T-helper 1 cell (primary cell): ENCODE measurements at regions not wholly inside any gene's neighbourhood (a gene's known extent, or its start where the extent isn't known, plus 50 kb on each side); places are given as distances from the start of the nearest gene placed in this dataset.

ENCODE experiments used
- DNase-seq, 5 donors: peaks; one replicate each; pipeline ENCODE4 v3.0.0-alpha.2; 2012 to 2020

DNA sequence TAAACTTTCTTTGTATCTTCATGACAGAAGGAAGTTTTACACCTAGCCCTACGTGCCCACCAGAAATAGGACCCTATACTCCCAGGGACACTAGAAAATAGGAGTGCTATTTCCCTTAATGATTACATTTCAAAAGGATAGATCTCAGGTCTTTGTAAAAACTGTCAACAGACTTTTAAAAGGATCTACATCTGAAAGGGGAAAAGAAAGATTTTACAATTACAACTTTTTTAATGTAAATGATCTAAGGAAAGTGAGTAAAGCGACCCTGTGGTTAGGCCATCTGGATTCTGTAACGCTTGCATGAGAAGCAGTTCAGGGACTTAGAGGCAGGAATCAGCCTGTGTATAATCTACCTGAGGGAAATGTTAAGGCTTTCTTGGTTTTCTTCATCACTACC lies 431.8 kb upstream of the MC4R start:
- DNase-seq: no peak

- no peak for DNase-seq
These were observed 437.4 kb upstream of the MC4R start for GRCh38 chr18:60809937-60810336.

- DNase-seq: no peak
These were observed 440.3 kb upstream of the MC4R start for GRCh38 chr18:60812921-60813320.

DNA sequence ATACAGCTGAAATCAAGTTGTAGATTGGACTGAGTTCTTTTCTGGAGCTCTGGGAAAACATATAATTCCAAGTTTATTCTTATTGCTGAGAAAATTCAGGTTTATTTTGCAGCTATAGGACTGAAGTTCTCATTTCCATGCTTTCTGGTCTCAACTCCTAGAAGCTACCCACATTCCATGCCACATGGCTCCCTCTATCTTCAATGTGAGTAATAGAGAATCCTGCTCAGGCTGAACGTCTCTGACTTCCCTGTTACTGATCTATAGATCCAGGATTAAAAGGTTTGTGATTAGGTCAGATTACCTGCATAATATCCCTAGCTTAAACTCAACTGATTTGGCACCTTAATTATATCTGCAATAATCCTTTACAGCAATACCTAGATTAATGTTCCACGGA lies 453.8 kb upstream of the MC4R start:
- no peak for DNase-seq

DNA sequence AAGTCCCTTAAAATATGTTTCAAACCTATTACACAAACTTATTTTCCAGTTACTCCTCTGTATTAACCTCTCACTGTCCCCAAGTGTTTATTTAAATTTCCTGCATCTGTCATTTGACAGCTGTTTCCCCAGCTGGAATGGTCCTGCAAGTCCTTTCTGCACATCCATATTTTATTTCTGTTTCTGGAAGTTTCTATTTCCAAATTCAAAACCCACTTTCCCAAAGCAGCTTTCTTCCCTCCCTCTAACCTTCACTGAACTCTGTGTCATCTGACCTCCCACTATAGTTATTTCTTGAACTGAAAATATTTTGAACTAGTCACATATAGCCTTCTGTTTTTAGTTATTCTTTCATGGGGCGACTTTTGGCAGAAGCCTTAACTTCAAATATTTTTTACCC lies 459.4 kb upstream of the MC4R start:
- no peak for DNase-seq

- DNase-seq: no peak
These were observed 466.1 kb upstream of the MC4R start for GRCh38 chr18:60838677-60839076.

DNA sequence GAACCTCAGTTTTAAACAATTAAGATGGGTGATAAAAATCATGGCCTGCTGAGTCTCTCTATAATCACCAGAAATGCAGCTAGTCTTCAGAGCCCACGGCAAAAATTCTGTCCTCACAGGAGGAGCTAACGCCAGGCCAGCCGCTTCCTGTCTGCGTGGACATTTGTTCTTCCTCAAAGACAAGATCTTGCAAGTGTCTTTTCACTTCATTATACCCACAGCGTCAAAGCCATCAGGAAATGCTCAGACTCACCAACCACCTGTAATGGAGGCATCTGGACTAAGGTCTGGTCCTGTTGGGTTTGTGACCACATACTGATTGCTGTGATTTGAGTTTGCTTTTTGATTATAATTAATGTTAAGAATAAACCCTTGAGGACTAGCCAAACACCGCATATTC lies 473.8 kb upstream of the MC4R start:
- DNase-seq: no peak

DNA sequence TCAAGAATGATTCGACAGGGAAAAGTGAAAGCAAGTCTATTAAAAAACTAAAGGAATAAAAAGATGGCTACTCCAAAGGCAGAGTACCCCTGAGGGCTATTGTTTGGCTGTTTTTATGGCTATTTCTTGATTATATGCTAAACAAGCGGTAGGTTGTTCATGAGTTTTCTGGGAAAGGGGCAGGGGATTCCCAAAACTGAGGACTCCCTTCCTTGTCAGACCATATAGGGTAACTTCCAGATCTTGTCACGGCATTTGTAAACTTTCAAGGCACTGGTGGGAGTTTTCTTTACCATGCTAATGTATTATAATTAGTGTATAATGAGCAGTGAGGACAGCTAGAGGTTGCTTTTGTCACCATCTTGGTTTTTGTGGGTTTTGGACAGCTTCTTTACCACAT lies 474.9 kb upstream of the MC4R start:
- no peak for DNase-seq

DNA sequence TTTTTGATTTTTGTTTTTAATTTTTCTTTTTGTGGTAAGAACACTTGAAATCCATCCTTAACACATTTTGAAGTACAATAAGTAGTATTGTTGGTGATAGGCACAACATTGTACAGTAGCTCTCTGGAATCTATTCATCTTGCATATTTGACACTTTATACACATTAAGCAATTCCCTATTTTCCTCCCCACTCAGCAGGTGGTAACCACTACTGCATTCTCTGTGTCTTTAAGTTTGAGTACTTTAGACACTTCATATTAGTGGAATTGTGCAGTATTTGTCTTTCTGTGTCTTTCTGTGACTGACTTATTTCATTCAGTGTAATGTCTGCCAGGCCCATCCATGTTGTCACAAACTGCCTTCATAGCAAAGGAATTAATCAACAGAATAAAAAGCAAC lies 471.7 kb upstream of the CDH20 start:
- no peak for DNase-seq

GRCh38 chr18:60862988-60863387 lies 470.2 kb upstream of the CDH20 start:
- DNase-seq: no peak

GRCh38 chr18:60865801-60866200 lies 467.4 kb upstream of the CDH20 start:
- no peak for DNase-seq

DNA sequence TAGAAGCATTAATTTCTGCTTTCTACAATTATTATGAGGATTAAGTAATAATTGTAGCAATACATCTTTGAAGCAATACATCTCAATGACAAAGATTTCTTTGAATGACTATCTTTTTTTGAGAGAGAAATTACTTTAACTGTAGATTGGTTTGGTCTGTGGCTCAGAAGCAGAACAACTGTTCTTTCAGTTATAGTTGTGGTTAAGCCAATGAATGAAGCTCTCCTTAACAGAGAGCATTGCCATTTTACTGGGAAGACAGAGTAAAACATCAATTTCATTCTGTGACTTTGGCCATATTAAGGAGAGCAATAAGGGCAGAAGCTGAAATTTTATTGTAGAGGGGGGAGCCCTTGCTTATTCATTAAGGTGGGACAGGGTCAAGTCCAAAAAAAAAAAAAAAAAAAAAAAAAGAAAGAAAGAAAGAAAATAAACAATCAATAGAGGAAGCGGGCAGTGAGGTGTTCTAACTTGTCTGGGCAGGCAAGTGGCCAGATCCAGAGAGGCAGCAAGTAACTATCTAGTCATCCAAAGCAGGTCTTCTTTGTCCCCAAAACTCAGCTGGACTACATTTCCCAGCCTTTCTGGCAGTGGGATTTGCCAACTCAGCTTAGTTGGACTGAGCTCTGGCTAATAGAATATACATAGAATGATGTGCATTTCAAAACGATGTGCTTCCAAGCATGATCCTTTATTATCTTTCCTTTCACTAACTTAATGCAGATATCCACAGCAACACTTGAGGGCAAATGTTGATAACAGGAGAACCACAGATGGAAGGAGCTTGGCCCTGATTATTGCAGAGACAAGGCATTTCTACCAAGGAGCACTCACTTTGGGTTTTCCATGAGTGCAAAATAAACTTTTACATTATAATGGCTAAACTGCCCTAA lies 462.7 kb upstream of the CDH20 start:
- no peak for DNase-seq

DNA sequence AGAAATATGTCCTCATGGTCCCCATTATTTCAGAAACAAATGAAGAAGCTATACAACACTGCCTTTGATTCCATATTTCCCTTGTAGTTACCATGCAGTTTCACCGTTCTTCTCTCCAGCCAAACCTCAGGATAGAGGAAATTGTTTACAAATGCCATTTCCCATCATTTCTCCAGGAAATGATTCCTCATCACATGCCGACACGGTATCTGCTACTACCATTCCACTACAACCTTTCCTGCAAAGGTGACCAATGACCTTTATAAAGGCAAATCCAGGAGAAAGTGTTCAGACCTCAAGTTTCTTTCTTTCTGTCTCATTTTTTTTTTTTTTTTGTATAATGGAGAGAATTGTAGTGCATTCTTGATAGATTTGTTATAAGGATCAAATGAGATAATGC lies 460.8 kb upstream of the CDH20 start:
- DNase-seq: no peak

DNA sequence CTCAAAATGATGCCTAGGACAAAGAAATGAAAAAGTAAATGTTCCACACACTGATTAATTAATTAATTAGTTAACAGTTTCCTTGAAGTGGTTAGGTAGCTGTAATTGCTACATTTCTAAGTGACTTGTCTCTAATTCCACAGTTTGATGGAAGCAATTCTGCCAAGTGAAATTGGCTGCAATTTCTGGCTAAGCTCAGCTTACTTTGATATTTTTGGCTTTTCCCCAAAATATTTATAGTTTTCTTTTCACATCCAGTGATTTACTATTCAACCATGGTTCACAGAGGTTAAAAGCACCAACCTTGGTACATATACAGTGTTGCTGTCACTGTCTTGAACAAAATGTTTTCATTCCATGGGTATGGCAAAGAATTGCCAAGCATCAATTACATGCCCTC lies 459.5 kb upstream of the CDH20 start:
- DNase-seq: no peak

DNA sequence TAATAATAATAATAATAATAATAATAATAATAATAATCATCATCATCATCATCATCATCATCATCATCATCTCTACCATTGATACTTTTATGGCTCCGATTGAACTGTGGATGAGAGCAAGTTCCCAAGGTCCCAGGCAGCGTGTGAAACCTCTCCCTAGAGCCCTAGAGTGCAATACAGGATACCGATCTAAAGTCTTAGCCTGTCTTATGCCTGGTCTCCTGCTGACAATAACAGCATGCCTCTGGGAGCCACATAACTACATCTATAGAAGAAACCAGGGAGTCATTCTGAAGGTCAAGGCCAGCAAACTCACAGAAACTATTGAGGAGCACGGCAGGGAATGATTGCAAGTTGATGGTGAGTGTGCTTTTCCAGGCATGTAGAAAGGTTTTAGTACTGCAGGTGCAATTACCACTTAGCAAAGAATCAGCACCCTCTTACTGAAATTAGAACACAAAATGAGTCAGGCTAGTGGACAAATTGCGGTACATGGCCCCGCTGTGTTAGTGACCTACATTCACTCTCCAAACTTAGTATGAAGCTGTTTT lies 457.2 kb upstream of the CDH20 start:
- no peak for DNase-seq

GRCh38 chr18:60880184-60880583 lies 453.0 kb upstream of the CDH20 start:
- no peak for DNase-seq

DNA sequence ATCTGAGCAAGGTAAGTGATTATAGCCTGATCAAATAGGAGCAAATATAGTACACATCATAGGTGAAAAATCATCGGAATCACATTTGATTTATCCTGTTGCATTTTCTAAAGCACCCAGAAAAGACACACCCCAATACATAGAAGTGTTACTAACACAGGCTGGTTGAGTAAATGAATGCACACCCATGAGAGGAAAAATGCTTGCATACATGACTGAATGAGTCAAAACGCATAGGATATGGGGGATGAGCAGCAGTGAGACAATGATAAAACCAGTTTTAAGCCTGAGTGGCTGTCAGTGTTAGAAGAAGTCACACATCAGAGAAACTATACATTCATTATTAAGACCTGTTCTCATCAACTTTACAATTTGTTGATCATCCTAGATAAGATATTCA lies 449.6 kb upstream of the CDH20 start:
- no peak for DNase-seq

DNA sequence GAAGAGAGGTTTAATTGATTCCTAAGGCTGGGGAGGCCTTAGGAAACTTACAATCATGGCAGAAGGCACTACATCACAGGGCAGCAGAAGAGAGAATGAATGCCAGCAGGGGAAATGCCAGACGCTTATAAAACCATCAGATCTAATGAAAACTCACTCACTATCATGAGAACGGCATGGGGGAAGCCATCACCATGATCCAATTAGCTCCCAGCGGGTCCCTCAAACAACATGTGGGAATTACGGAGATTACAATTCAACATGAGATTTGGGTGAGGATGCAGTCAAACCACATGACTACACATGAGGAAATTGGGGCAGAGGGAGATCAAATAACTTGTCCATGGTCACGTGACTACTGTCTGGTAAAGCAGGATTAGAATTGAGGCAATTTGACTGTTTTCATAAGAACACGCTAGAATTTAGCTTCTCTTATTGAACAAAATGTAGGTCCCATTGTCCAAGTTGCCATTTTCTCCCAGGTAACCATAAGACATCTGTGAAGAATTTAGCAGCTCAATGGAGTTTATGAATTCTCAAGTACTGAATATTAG lies 445.1 kb upstream of the CDH20 start:
- DNase-seq: no peak

- no peak for DNase-seq
These were observed 443.8 kb upstream of the CDH20 start for GRCh38 chr18:60889442-60889841.

- DNase-seq: no peak
These were observed 441.3 kb upstream of the CDH20 start for GRCh38 chr18:60891936-60892335.

DNA sequence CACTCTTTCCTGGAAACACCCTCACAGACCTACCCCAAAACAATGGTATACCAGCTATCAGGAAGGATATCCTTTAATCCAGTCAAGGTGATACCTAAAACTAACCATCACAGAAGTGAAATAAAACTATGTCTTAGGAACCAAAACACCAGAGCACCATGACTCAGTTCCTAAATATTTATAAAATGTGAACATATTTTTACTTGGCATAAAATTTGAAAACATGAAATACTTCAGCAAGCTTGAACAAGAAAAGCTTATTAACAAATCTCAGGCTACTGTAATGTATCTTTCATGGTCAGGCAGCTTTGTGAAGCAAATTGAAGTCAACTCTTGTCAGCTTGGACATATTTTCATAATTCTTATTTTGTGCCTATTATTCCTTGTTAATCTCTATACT lies 440.8 kb upstream of the CDH20 start:
- no peak for DNase-seq

- DNase-seq: no peak
These were observed 440.4 kb upstream of the CDH20 start for GRCh38 chr18:60892855-60893254.

GRCh38 chr18:60893355-60894097 lies 439.7 kb upstream of the CDH20 start:
- no peak for DNase-seq
